Spleen (tissue), 11 donors: ENCODE measurements at regions not wholly inside any gene's neighbourhood (a gene's known extent, or its start where the extent isn't known, plus 50 kb on each side); places are given as distances from the start of the nearest gene placed in this dataset.
A peak's percentile ranks its signal among the peaks of the same experiment; 100 is the strongest.
"Not testable (repeated sequence)": the region's sequence is repeated elsewhere in the genome, so short reads cannot be mapped to it uniquely, and the experiment has no call there.

Source experiments
- DNase-seq: peaks from one replicate; pipeline ENCODE4 v3.0.0-alpha.2; 2020
- H3K27ac ChIP-seq, 8 donors: fragments of 200-600 bp; sonication (generic) in 7 of 8; 1 replicate in 4 of 8; 2 replicates in 4 of 8; pipeline versions ENCODE4 v1.5.0 to v1.8.0; 2016 to 2021; ENCODE audit warnings: inconsistent platforms in 4 of 8, mild to moderate bottlenecking in 4 of 8, moderate library complexity in 1 of 8
- H3K27me3 ChIP-seq, 7 donors: fragments of 200-600 bp; sonication (generic) in 6 of 7; replicated peaks in 1 of 7; 1 replicate in 4 of 7; 2 replicates in 3 of 7; pipeline versions ENCODE4 v1.5.0 to v1.8.0; 2016 to 2021; ENCODE audit warnings: inconsistent platforms in 3 of 7, mild to moderate bottlenecking in 1 of 7
- H3K36me3 ChIP-seq, 6 donors: fragments of 200-600 bp; sonication (generic) in 5 of 6; 1 replicate in 4 of 6; 2 replicates in 2 of 6; pipeline versions ENCODE4 v1.5.0 to v1.8.0; 2016 to 2021; ENCODE audit warnings: inconsistent platforms in 2 of 6
- H3K4me1 ChIP-seq, 6 donors: fragments of 200-600 bp; sonication (generic) in 5 of 6; 1 replicate in 3 of 6; 2 replicates in 3 of 6; pipeline versions ENCODE4 v1.5.0 to v1.8.0; 2016 to 2021; ENCODE audit warnings: inconsistent platforms in 3 of 6
- H3K4me3 ChIP-seq, 8 donors: fragments of 200-600 bp; sonication (generic) in 7 of 8; 1 replicate in 4 of 8; 2 replicates in 4 of 8; pipeline versions ENCODE4 v1.5.0 to v1.8.0; 2016 to 2021; ENCODE audit warnings: inconsistent platforms in 4 of 8, mild to moderate bottlenecking in 4 of 8, moderate library complexity in 2 of 8
- H3K9me3 ChIP-seq, 8 donors: fragments of 200-600 bp; sonication (generic) in 7 of 8; 1 replicate in 4 of 8; 2 replicates in 4 of 8; pipeline versions ENCODE4 v1.5.0 to v1.8.0; 2016 to 2021; ENCODE audit warnings: inconsistent platforms in 4 of 8
- WGBS, 5 donors: extraction: QIAGEN DNeasy Blood & Tissue Kit in 3 of 5; methylation state at CpG; one replicate each; pipeline versions ENCODE4 v1.1.5 to v1.1.7; 2013 to 2018; 5-methylcytosine and 5-hydroxymethylcytosine counted together
- intact Hi-C: fragments of 100-400 bp; cut with DNase I; formaldehyde crosslinking; loops from one replicate; pipeline ENCODE4 v1.15.0; 2023; ENCODE audit warnings: low total_unique reads
- donor health status: healthy with polysubstance abuse.
- donor health status: DM: no; HTN: no; CAD: no; lungs with moderate emphysema.
- donor health status: DM: no; HTN: no; CAD: no.
- donor health status: Bipolar disorder and iron deficiency.
- donor health status: healthy.
- donor health status: DM: no; HTN: no; CAD: no.
- donor health status: DM: yes; HTN: yes; CAD: no.

DNA sequence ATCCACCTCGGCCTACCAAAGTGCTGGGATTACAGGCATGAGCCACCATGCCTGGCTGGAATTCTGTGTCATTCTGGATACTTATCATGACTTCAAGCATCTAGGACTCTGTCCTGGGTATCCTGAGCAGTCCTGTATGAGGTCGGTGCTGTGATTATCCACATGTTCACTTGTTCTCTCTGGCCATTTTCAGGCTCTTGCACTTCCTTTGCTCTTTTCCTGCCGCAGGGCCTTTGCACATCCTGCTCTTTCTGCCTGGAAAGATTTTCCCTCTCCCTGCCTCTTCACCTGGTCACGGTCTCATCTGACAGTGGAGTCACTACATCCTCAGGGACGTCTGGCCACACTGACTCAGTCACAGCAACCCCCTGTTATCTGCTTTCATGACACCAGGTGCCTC lies 184.6 kb upstream of the OSBPL11 start:
- DNase-seq, H3K4me1 ChIP-seq, H3K9me3 ChIP-seq, intact Hi-C loops, H3K27me3 ChIP-seq, H3K36me3 ChIP-seq, H3K4me3 ChIP-seq, H3K27ac ChIP-seq: not testable (repeated sequence)
- 71 to 77% (median 76%) methylated on average over 5 of the region's 5 CpGs for WGBS, 5 donors

DNA sequence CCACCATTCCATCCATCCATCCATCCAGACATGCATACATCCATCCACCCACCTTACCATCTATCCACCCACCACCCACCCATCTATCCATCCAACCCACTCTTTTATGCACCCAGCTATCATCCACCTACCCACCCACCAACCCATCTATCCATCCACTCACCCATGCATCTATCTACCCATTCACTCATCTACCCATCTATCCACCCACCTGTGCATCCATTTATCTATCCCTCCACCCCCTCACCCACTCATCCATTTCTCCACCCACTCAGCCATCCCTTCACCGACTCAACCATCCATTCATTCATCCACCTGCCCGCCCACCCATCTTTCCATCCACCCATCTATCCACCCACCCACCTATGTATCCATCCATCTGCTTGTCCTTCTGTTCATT lies 186.4 kb upstream of the OSBPL11 start:
- H3K36me3 ChIP-seq, H3K27me3 ChIP-seq, H3K9me3 ChIP-seq, H3K4me3 ChIP-seq, H3K4me1 ChIP-seq, intact Hi-C loops, DNase-seq, H3K27ac ChIP-seq: not testable (repeated sequence)
- 78 to 97% (median 81%) methylated on average over 2 of the region's 2 CpGs for WGBS, 5 donors

DNA sequence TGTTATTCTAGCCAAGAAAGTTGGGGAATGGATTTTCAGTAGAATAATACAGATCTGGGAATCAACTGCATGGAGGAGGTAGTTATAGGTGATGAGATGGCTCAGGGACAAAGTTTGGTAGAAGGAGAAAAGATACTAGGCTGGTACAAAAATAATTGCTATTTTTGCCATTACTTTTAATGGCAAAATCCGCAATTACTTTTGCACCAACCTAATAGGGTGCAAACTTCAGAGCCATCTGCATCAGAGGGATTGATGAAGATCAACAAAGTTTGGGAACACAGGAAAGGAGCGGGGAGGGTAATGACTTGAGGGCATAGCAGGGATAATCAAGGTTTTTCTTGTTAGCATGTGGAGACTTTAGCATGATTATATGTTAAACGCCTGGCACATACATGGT lies 178.7 kb upstream of the ROPN1B start:
- H3K4me1 ChIP-seq, H3K9me3 ChIP-seq, H3K4me3 ChIP-seq, intact Hi-C loops, H3K36me3 ChIP-seq, DNase-seq, H3K27ac ChIP-seq: not testable (repeated sequence)
- WGBS, 5 donors: 81 to 98% (median 87%) methylated on average over 3 of the region's 3 CpGs
- H3K27me3 ChIP-seq: peaks cover 0 to 11% (median 0%) of the 10 kb centered on the region in 7 donors

DNA sequence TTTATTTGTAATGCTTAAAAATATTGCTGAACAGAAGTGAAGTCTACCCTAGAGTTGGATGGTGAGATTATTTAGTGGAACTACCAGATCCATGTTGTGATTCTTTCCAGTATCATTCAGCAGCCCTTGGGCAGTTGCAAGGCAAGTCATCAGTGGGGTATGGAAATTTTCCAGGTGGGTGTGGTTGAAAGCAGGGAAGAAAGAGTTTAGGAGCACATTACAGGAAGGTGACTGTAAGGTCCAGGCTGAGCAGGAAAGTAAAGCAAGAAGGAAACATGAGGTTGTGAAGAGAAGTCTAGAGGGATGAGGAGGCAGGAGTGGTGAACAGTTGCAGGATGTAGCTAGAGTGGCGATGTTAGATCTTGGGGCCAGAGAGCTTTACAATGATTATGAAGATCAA lies 178.0 kb upstream of the ROPN1B start:
- H3K36me3 ChIP-seq, H3K27ac ChIP-seq, H3K4me1 ChIP-seq, intact Hi-C loops, DNase-seq, H3K9me3 ChIP-seq, H3K4me3 ChIP-seq: not testable (repeated sequence)
- 93 to 100% (median 96%) methylated on average over 1 of the region's 1 CpG for WGBS, 5 donors
- peaks cover 0 to 11% (median 0%) of the 10 kb centered on the region in 7 donors for H3K27me3 ChIP-seq

DNA sequence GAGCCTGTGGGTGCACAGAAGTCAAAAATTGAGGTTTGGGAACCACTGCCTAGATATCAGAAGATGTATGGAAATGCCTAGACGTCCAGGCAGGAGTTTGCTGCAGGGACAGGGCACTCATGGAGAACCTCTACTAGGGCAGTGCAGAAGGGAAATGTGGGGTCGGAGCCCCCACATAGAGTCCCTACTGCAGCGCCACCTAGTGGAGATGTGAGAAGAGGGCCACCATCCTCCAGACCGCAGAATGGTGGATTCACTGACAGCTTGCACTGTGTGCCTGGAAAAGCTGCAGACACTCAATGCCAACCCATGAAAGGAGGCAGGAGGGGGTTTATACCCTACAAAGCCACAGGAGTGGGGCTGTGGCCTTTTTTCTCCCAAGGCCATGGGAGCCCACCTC lies 159.0 kb upstream of the ROPN1B start:
- WGBS, 5 donors: 57 to 73% (median 68%) methylated on average over 4 of the region's 4 CpGs
- intact Hi-C loops, H3K4me3 ChIP-seq, H3K27ac ChIP-seq, H3K27me3 ChIP-seq, H3K36me3 ChIP-seq, H3K4me1 ChIP-seq, DNase-seq: not testable (repeated sequence)
- peaks cover 0 to 66% (median 61%) of the 10 kb centered on the region in 8 donors for H3K9me3 ChIP-seq

DNA sequence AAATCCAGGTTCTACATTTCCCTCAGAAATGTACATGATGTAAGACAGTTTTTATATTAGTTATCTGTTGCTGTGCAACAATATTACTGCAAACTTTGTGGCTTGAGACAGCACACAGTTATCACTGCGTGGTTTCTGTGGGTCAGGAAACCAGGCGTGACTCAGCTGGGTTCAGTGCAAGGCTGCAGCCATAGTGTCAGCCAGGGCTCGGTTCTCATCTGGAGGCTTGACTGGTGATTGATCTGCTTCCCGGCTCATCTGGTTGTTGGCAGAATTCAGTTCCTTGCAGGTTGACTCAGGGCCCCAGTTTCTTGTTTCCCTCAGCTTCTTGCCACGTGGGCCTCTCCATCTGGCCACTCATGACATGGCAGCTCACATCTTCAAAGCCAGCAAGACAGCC lies 146.8 kb upstream of the ROPN1B start:
- DNase-seq, intact Hi-C loops, H3K4me1 ChIP-seq, H3K27me3 ChIP-seq, H3K36me3 ChIP-seq, H3K4me3 ChIP-seq, H3K27ac ChIP-seq: not testable (repeated sequence)
- WGBS, 5 donors: 33 to 52% (median 35%) methylated on average over 5 of the region's 5 CpGs
- peaks cover 0 to 15% (median under 1%) of the 10 kb centered on the region in 8 donors for H3K9me3 ChIP-seq

DNA sequence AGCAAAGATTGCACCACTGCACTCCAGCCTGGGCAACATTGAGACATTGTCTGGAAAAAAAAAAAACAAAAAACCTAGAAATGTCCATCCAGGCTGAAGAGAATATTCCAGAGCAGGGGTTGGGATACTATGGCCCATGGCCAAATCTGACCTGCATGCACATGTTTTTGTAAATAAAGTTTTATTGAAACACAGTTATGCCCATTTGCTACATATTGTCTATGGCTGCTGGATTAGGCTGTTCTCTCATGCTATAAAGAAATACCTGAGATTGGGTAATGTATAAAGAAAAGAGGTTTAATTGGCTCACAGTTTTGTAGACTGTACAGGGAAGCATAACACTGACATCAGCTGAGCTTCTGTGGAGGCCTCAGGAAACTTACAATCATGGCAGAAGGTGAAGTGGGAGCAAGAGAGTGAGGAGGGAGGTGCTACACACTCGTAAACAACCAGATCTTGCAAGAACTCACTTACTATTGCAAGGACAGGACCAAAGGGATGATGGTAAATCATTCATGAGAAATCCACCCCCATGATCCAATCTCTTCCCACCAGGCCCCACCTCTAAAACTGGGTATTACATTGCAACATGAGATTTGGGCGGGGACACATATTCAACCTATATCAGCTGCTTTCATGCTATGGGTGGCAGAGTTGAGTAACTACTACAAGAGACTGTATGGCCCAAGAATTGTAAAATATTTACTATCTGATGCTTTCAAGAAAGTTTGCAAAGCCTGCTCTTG lies 137.8 kb upstream of the ROPN1B start:
- H3K9me3 ChIP-seq: peaks cover 0 to 26% (median 15%) of the 10 kb centered on the region in 8 donors
- H3K36me3 ChIP-seq, H3K27ac ChIP-seq, H3K4me1 ChIP-seq, H3K4me3 ChIP-seq, intact Hi-C loops, H3K27me3 ChIP-seq, DNase-seq: not testable (repeated sequence)
- 89 to 99% (median 96%) methylated on average over 2 of the region's 2 CpGs for WGBS, 5 donors

DNA sequence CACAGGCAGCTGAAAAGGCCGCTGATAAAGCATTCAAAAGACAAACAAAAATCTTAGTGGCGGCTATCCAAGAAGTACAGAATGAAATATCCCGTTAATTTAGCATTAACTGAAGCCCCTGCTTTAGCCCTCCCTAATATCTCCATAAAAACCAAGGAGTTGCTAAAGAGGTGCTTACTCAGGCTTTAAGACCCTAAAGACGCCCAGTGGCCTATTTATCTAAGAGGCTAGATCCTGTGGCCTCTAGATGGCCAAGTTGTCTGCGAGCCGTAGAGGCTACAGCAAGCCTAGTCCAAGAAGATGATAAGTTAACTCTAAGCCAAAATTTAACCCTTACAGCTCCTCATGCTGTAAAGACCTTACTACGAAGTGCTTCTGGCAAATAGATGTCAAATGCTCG lies 133.4 kb upstream of the ROPN1B start:
- H3K9me3 ChIP-seq, H3K27me3 ChIP-seq, H3K4me3 ChIP-seq, DNase-seq, H3K27ac ChIP-seq, H3K4me1 ChIP-seq, H3K36me3 ChIP-seq, intact Hi-C loops: not testable (repeated sequence)
- 66 to 72% (median 68%) methylated on average over 8 of the region's 8 CpGs for WGBS, 5 donors

DNA sequence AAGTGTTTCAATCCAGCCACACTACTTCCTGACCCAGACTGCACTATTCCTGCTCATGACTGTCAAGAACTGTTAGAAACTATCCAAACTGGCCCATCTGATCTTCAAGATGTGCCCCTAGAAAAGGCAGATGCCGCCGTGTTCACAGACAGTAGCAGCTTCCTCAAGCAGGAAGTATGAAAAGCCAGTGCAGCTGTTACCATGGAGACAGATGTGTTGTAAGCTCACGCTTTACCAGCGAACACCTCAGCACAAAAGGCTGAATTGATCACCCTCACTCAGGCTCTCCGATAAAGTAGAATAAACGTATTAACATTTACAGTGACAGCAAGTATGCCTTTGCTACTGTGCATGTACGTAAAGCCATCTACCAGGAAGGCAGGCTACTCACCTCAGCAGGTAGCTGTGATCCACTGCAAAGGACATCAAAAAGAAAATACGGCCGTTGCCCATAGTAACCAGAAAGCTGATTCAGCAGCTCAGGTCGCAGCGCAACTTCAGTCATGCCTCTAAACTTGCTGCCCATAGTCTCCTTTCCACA lies 132.9 kb upstream of the ROPN1B start:
- H3K9me3 ChIP-seq, H3K4me1 ChIP-seq, H3K27ac ChIP-seq, intact Hi-C loops, H3K36me3 ChIP-seq, H3K27me3 ChIP-seq, DNase-seq: not testable (repeated sequence)
- peak overlapping the region in 1 of 8 donors; percentile 39 for H3K4me3 ChIP-seq
- 38 to 57% (median 50%) methylated on average over 11 of the region's 11 CpGs for WGBS, 5 donors

DNA sequence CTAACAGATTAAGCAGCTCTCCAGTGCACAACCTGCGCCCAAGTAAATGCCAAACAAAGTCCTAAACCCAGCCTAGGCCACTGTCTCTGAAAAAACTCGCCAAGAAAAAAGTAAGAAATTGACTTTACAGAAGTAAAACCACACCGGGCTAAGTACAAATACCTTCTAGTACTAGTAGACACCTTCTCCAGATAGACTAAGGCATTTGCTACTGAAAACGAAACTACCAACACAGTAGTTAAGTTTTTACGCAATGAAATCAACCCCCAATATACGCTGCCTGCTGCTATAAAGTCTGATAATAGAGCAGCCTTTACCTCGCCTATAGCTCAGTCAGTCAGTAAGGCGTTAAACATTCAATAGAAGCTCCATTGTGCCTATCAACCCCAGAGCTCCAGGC lies 132.2 kb upstream of the ROPN1B start:
- H3K9me3 ChIP-seq, H3K27ac ChIP-seq, H3K4me1 ChIP-seq, H3K4me3 ChIP-seq, H3K36me3 ChIP-seq, H3K27me3 ChIP-seq, DNase-seq, intact Hi-C loops: not testable (repeated sequence)
- 83 to 91% (median 88%) methylated on average over 7 to 8 of the region's 8 CpGs for WGBS, 5 donors

DNA sequence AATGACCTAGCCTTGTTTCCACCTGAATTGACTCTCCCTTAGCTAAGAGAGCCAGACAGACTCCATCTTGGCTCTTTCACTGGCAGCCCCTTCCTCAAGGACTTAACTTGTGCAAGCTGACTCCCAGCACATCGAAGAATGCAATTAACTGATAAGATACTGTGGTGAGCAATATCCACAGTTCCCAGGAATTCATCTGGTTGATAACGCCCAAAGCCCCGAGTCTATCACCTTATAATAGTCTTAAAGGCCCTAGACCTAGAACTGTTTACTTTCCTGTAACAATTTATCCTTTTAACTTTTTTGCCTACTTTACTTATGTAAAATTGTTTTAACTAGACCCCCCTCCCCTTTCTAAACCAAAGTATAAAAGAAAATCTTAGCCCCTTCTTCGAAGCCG lies 130.1 kb upstream of the ROPN1B start:
- H3K27ac ChIP-seq, H3K36me3 ChIP-seq, DNase-seq, H3K27me3 ChIP-seq, H3K4me3 ChIP-seq, intact Hi-C loops, H3K4me1 ChIP-seq, H3K9me3 ChIP-seq: not testable (repeated sequence)
- 77 to 87% (median 85%) methylated on average over 5 of the region's 5 CpGs for WGBS, 5 donors
